Lower lobe of right lung (tissue), 2 donors: ENCODE measurements at regions not wholly inside any gene's neighbourhood (a gene's known extent, or its start where the extent isn't known, plus 50 kb on each side); places are given as distances from the start of the nearest gene placed in this dataset.
"Not testable (repeated sequence)": the region's sequence is repeated elsewhere in the genome, so short reads cannot be mapped to it uniquely, and the experiment has no call there.

ENCODE experiments used
- ATAC-seq, 2 donors: fragments of 200-7000 bp; cut with Tn5 transposase; one replicate each; pipeline ENCODE4 v1.9.1; 2020 to 2022; ENCODE audit warnings: mild to moderate bottlenecking in 2 of 2, moderate library complexity in 2 of 2
- DNase-seq: peaks from one replicate; pipeline ENCODE4 v3.0.0-alpha.2; 2020
- H3K27ac ChIP-seq: fragments of 200-600 bp; one replicate; pipeline ENCODE4 v1.8.0; 2022
- H3K27me3 ChIP-seq: fragments of 200-600 bp; one replicate; pipeline ENCODE4 v1.8.0; 2022; ENCODE audit warnings: low read depth
- H3K36me3 ChIP-seq: fragments of 200-600 bp; one replicate; pipeline ENCODE4 v1.8.0; 2022; ENCODE audit warnings: mild to moderate bottlenecking
- H3K4me1 ChIP-seq: fragments of 200-600 bp; one replicate; pipeline ENCODE4 v1.8.0; 2022
- H3K4me3 ChIP-seq: fragments of 200-600 bp; one replicate; pipeline ENCODE4 v1.8.0; 2022; ENCODE audit warnings: mild to moderate bottlenecking
- H3K9me3 ChIP-seq: fragments of 200-600 bp; one replicate; pipeline ENCODE4 v1.8.0; 2022
- CTCF ChIP-seq: fragments of 200-600 bp; IDR thresholded peaks from one replicate; pipeline ENCODE4 v1.8.0; 2022; ENCODE audit warnings: antibody characterized with exemption, mild to moderate bottlenecking
- intact Hi-C: fragments of 100-400 bp; cut with DNase I; formaldehyde crosslinking; loops from one replicate; pipeline ENCODE4 v1.11.0; 2022
- donor health status: DM: no; HTN: yes; CAD: no; lungs with severe emphysema.

GRCh38 chr14:101627915-101628262, 66.6 kb downstream of the DIO3 start:
- Histone ChIP-seq H3K9me3 (no peaks in the 10 kb centered on the region), H3K27ac (no peak overlapping the region), H3K36me3 (no peaks in the 10 kb centered on the region), H3K4me3 (peak overlapping the region; percentile 27), H3K4me1 (peaks cover 14% of the 10 kb centered on the region), H3K27me3 (peaks cover 8% of the 10 kb centered on the region)
- ATAC-seq = no peak
- no peak for DNase-seq
- no peak for TF ChIP-seq CTCF
- intact Hi-C loops = no loop called here

- Histone ChIP-seq H3K27me3 (peaks cover 8% of the 10 kb centered on the region), H3K4me1 (peaks cover 14% of the 10 kb centered on the region), H3K36me3 (no peaks in the 10 kb centered on the region), H3K4me3 (peak overlapping the region; percentile 27), H3K27ac (no peak overlapping the region), H3K9me3 (no peaks in the 10 kb centered on the region)
- DNase-seq (peak; percentile 84), ATAC-seq (peak; percentile 93 to 94)
- peak; percentile 100 for TF ChIP-seq CTCF
- intact Hi-C loops = no loop called here
Measured at GRCh38 chr14:101628471-101628966, 67.2 kb downstream of the DIO3 start.

GRCh38 chr14:101628975-101629374, 67.7 kb downstream of the DIO3 start:
- Histone ChIP-seq H3K36me3 (no peaks in the 10 kb centered on the region), H3K4me1 (peaks cover 14% of the 10 kb centered on the region), H3K4me3 (no peak overlapping the region), H3K27ac (no peak overlapping the region), H3K27me3 (peaks cover 8% of the 10 kb centered on the region), H3K9me3 (no peaks in the 10 kb centered on the region)
- intact Hi-C loops = no loop called here
- no peak for TF ChIP-seq CTCF
- DNase-seq = no peak
- peak in 1 of 2 donors; percentile 9 for ATAC-seq

GRCh38 chr14:101630056-101630965, 69.0 kb downstream of the DIO3 start:
- Histone ChIP-seq H3K27ac (no peak overlapping the region), H3K36me3 (no peaks in the 10 kb centered on the region), H3K9me3 (no peaks in the 10 kb centered on the region), H3K4me1 (peaks cover 14% of the 10 kb centered on the region), H3K27me3 (peaks cover 13% of the 10 kb centered on the region), H3K4me3 (no peak overlapping the region)
- ATAC-seq = no peak
- intact Hi-C loops = no loop called here
- no peak for DNase-seq
- no peak for TF ChIP-seq CTCF

GRCh38 chr14:101631199-101631598, 69.9 kb downstream of the DIO3 start:
- peaks cover 14% of the 10 kb centered on the region for H3K4me1 ChIP-seq
- no peaks in the 10 kb centered on the region for H3K9me3 ChIP-seq
- no peak overlapping the region for H3K4me3 ChIP-seq
- no peaks in the 10 kb centered on the region for H3K36me3 ChIP-seq
- ATAC-seq = no peak
- peaks cover 19% of the 10 kb centered on the region for H3K27me3 ChIP-seq
- DNase-seq = no peak
- intact Hi-C loops = no loop called here
- no peak overlapping the region for H3K27ac ChIP-seq
- TF ChIP-seq CTCF = no peak

- H3K27ac ChIP-seq, intact Hi-C loops, H3K4me3 ChIP-seq, ATAC-seq, H3K36me3 ChIP-seq, DNase-seq, H3K9me3 ChIP-seq: not testable (repeated sequence)
- Histone ChIP-seq H3K27me3 (peaks cover 19% of the 10 kb centered on the region), H3K4me1 (peaks cover 14% of the 10 kb centered on the region)
Measured at GRCh38 chr14:101631970-101632369, 70.7 kb downstream of the DIO3 start.
